ENCODE measurements at regions not wholly inside any gene's neighbourhood (a gene's known extent, or its start where the extent isn't known, plus 50 kb on each side); places are given as distances from the start of the nearest gene placed in this dataset.

DNA sequence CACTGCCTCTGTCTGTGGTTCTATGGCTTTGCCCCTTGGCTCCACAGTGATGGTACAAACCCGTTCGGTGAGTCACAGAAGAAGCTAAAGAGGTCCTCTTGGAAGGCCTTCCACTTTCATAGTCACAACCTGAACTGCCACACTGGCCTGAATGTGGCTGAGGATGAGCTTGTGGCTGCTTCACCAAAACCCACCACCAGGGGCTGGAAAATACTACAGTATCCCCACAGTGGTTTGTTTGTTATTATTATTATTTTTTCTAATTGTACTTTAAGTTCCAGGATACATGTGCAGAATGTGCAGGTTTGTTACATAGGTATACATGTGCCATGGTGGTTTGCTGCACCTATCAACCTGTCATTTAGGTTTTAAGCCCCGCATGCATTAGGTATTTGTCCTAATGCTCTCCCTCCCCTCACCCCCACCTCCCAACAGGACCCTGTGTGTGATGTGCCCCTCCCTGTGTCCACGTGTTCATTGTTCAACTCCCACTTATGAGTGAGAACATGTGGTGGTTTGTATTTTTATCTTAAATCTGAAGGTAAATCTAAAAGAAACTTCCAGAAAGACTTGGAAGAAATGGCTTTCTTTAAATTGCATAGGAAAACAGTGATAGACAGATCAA is 160.8 kb upstream of the NPSR1 start:
- TF ChIP-seq, protein P1, sequence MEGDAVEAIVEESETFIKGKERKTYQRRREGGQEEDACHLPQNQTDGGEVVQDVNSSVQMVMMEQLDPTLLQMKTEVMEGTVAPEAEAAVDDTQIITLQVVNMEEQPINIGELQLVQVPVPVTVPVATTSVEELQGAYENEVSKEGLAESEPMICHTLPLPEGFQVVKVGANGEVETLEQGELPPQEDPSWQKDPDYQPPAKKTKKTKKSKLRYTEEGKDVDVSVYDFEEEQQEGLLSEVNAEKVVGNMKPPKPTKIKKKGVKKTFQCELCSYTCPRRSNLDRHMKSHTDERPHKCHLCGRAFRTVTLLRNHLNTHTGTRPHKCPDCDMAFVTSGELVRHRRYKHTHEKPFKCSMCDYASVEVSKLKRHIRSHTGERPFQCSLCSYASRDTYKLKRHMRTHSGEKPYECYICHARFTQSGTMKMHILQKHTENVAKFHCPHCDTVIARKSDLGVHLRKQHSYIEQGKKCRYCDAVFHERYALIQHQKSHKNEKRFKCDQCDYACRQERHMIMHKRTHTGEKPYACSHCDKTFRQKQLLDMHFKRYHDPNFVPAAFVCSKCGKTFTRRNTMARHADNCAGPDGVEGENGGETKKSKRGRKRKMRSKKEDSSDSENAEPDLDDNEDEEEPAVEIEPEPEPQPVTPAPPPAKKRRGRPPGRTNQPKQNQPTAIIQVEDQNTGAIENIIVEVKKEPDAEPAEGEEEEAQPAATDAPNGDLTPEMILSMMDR (IDR thresholded peaks at IDR 0.05; ENCODE audit: low read depth, low read length): peak; percentile 4; the same call in 1 of the 2 replicates
- no peak for TF ChIP-seq EZH2phosphoT487 (IDR thresholded peaks at IDR 0.05; ENCODE audit: low read depth)
